ENCODE measurements at regions not wholly inside any gene's neighbourhood (a gene's known extent, or its start where the extent isn't known, plus 50 kb on each side); places are given as distances from the start of the nearest gene placed in this dataset.

DNA sequence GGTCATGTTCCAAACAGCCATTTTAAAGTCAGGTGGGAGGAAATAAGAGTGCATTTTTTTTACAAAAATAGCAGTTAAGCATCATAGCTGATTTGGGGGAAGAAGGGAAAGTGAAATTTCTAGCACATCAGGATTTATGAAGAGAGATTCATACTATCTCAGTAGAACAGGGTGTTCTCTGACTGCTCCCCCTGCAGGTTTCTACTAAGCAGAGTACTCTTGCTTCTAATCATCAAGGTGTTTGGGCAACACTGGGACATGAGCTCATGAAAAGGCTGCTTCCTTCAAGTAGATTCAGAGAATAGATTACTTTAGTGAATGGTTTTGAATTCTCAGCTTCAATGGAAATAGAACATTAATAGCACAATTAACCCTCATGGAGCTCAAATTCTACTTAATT, 591.4 kb upstream of the PCDH10 start:
- Histone ChIP-seq H3K4me1 (no peaks in the 10 kb centered on the region), H3K36me3 (no peaks in the 10 kb centered on the region), H3K4me3 (no peak overlapping the region), H3K27ac (no peak overlapping the region), H3K27me3 (no peaks in the 10 kb centered on the region), H3K9me3 (no peaks in the 10 kb centered on the region)
- no peak for DNase-seq (ENCODE audit: low spot score)
- TF ChIP-seq, protein P1, sequence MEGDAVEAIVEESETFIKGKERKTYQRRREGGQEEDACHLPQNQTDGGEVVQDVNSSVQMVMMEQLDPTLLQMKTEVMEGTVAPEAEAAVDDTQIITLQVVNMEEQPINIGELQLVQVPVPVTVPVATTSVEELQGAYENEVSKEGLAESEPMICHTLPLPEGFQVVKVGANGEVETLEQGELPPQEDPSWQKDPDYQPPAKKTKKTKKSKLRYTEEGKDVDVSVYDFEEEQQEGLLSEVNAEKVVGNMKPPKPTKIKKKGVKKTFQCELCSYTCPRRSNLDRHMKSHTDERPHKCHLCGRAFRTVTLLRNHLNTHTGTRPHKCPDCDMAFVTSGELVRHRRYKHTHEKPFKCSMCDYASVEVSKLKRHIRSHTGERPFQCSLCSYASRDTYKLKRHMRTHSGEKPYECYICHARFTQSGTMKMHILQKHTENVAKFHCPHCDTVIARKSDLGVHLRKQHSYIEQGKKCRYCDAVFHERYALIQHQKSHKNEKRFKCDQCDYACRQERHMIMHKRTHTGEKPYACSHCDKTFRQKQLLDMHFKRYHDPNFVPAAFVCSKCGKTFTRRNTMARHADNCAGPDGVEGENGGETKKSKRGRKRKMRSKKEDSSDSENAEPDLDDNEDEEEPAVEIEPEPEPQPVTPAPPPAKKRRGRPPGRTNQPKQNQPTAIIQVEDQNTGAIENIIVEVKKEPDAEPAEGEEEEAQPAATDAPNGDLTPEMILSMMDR (IDR thresholded peaks at IDR 0.05) = no peak

GRCh38 chr4:132564920-132565319, 584.2 kb upstream of the PCDH10 start:
- H3K4me3 ChIP-seq = no peak overlapping the region
- DNase-seq (ENCODE audit: low spot score) = no peak
- no peaks in the 10 kb centered on the region for H3K4me1 ChIP-seq
- H3K27me3 ChIP-seq = no peaks in the 10 kb centered on the region
- H3K9me3 ChIP-seq = no peaks in the 10 kb centered on the region
- TF ChIP-seq, protein P1 (IDR thresholded peaks at IDR 0.05) = no peak
- no peak overlapping the region for H3K27ac ChIP-seq
- no peaks in the 10 kb centered on the region for H3K36me3 ChIP-seq

GRCh38 chr4:132565542-132565941, 583.6 kb upstream of the PCDH10 start:
- no peak overlapping the region for H3K4me3 ChIP-seq
- TF ChIP-seq, protein P1 (IDR thresholded peaks at IDR 0.05) = no peak
- no peaks in the 10 kb centered on the region for H3K9me3 ChIP-seq
- no peak overlapping the region for H3K27ac ChIP-seq
- H3K27me3 ChIP-seq = no peaks in the 10 kb centered on the region
- DNase-seq (ENCODE audit: low spot score) = no peak
- H3K36me3 ChIP-seq = no peaks in the 10 kb centered on the region
- H3K4me1 ChIP-seq = no peaks in the 10 kb centered on the region

GRCh38 chr4:132572210-132572609, 576.9 kb upstream of the PCDH10 start:
- Histone ChIP-seq H3K9me3 (no peaks in the 10 kb centered on the region), H3K4me1 (no peaks in the 10 kb centered on the region), H3K27ac (no peak overlapping the region), H3K4me3 (no peak overlapping the region), H3K27me3 (no peaks in the 10 kb centered on the region), H3K36me3 (no peaks in the 10 kb centered on the region)
- no peak for DNase-seq (ENCODE audit: low spot score)
- TF ChIP-seq, protein P1 (IDR thresholded peaks at IDR 0.05) = no peak

DNA sequence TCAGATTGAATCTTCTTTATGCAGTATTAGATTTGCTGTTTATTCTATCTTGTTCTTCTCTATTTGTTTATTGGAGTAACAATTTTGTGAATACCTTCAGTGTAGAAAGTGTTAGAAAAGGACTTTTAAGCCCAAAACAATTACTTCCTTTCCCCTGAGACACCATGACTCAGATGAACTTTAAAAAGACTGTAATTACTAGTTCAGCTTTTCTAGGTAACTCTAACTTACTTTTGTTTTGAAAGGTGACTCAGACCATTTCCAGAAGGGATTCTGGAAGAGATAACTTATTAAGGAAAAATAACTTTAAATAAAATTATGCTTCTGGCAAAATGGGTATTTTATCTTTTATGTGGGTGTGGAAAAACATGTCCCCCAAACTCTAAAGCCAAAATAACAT, 561.5 kb upstream of the PCDH10 start:
- TF ChIP-seq, protein P1 (IDR thresholded peaks at IDR 0.05) = no peak
- H3K4me3 ChIP-seq = no peak overlapping the region
- DNase-seq (ENCODE audit: low spot score) = no peak
- H3K9me3 ChIP-seq = no peaks in the 10 kb centered on the region
- no peaks in the 10 kb centered on the region for H3K36me3 ChIP-seq
- no peaks in the 10 kb centered on the region for H3K4me1 ChIP-seq
- no peak overlapping the region for H3K27ac ChIP-seq
- no peaks in the 10 kb centered on the region for H3K27me3 ChIP-seq

GRCh38 chr4:132592340-132592739, 556.8 kb upstream of the PCDH10 start:
- DNase-seq (ENCODE audit: low spot score) = no peak
- H3K27me3 ChIP-seq = no peaks in the 10 kb centered on the region
- TF ChIP-seq, protein P1 (IDR thresholded peaks at IDR 0.05) = no peak
- H3K27ac ChIP-seq = no peak overlapping the region
- no peaks in the 10 kb centered on the region for H3K9me3 ChIP-seq
- H3K36me3 ChIP-seq = no peaks in the 10 kb centered on the region
- H3K4me3 ChIP-seq = no peak overlapping the region
- no peaks in the 10 kb centered on the region for H3K4me1 ChIP-seq

Measured in right atrium auricular region (tissue), 2 donors.